ENCODE measurements at regions not wholly inside any gene's neighbourhood (a gene's known extent, or its start where the extent isn't known, plus 50 kb on each side); places are given as distances from the start of the nearest gene placed in this dataset.
"Not testable (repeated sequence)": the region's sequence is repeated elsewhere in the genome, so short reads cannot be mapped to it uniquely, and the experiment has no call there.

DNA sequence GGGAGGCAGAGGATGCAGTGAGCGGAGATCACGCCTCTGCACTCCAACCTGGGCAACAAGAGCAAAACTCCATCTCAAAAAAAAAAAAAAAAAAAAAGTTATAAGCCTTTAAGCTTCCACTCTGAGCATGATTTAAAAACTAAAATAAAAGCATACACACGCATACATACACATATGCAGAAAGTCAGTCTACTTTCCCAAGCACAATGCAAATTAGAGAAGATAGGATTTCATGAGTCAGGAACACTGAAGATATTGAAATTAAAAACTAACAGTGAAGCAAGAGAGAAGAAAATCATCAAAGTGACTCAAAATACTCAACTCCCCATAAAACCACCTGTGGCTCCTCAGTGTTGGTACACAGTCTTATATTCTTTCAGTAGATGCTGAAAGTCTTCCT lies 1009.5 kb upstream of the WWC1 start:
- no peak for DNase-seq (ENCODE audit: low spot score)

DNA sequence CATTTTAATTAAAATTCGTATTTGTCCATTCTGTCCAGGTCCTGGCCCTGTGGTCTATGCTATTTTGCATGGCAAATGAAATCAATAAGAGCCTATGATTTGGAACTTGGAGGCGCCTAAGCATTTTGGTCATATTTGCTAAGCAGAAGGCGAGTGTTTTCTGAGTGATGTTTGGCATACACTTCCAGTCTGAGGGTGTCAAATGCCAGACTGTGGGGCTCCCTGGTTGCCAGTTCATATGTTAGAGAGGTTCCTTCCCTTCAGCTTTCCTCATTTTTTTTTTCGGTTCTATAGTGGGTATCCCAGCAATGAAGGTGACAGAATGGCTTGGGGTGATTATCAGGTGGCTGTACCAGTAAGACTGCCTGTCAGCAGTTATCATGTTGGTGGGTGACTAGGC lies 1007.8 kb upstream of the WWC1 start:
- no peak for DNase-seq (ENCODE audit: low spot score)

DNA sequence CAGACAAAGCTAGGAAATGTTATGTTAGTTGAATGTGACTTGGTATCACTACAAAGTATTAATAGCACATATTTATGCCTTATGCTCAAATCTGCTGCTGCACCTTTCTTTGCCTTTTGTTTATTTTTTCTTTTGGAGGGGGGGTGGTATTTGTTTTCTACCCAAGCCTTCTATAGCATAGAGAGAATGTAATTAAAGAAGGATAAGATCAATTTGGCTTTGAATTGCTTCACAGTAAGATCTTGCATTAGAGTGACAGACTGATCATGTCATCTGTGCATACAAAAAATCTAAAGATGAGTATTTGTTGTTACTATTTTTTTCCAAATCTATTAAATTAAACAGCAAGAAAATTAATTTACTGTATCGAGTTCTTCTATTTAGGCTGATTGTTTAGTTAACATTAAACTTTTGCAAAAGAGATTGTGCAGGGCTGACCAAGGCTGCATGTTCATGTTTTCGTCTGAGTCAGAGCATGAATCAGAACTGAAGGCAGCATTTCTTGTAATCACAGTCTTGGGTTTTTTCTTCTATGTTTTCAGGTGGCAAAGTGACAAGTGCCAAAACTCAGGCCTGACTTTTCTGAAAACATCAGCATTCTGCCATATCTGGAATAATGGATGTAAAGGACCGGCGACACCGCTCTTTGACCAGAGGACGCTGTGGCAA lies 1007.1 kb upstream of the WWC1 start:
- DNase-seq (ENCODE audit: low spot score), result no peak

DNA sequence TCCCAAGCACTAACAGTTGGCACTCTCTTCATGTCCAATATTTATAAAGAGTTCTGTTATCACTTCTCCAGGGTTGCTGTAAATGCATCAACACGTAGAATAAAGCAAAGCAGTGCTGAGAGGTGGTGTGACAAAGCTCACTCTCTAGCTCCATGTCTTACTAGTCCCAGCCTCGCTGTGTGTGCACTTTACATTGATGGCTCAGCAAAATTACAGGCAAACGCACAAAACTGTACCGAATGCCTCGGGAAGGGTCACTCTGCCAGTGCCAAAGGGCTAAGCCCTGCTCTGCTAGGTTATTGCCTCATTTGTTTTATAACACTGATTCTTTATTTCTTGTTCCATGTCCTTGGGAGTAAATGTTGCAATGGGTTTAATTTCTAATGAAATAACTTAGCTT lies 1005.9 kb upstream of the WWC1 start:
- no peak for DNase-seq (ENCODE audit: low spot score)

DNA sequence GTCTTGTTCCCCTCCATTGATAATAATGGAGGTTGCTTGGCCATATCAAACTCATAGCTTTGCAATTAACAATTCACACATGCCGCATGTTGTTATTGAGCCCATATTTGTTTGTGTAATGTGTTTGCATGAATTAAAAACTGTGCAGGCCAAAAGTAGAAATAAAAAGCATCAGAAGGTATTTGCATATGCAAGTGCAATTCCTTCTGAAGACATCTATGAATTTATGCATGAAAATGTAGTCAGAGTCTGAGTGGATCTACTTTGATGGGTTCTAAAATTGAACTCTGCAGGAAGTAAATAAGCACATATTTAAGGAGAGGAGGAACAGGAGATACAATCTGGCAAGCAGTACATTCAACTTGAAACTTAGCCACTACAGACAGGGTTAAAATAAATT lies 1004.6 kb upstream of the WWC1 start:
- no peak for DNase-seq (ENCODE audit: low spot score)

DNA sequence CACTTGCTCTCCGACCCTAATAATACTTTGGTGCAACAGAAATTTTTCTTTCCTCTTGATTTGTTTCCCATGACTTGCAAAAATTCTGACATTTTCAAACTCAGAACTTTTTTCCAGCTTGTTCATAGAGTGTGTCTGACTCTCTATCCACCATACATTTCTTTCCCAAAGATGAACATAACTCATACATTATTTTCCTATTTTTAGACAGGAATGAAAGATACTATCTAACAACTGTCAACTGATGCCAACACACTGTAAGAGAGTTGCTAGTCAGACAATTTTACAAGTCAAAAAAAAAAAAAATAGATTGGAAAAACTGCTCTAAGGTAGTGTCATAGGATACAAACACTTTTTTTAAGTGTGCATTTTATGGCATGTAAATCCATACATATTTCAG lies 1001.0 kb upstream of the WWC1 start:
- no peak for DNase-seq (ENCODE audit: low spot score)

DNA sequence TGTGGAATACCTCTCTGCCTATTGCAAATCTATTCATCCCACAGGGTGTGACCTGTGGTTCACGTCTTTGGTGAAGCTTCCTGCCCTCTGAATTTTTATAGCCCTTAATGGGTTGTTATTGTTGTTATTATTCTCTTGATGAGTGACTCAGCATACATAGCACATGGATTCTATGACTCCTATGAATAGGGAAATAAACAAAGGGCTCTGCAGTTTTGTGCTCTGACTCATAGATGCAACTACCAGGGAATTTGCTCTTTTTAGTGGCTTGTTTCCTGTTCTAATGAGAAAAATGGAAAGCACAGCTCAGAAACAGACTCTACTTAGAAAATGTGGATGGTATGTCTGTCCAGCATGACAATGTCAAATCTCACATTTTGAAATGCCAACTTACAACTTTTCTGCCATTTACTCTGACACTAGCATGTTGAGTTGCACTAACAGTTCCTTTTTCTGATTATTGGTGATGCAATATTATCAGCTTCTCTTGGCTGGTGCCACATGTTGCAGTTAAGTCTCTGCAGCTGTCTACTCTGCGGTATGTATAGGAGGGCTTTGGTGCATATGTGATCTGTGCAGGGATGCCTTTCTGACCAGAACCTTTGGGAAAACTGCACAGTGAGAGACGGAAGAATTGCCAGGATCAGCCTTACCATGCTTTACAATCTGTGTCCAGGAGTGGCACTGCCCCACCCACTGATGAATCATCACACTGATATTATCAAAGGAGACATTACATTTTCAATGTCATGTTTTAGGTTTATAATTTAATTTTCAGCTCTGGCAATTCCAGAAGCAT lies 996.4 kb upstream of the WWC1 start:
- DNase-seq (ENCODE audit: low spot score), result peak; percentile 95

DNA sequence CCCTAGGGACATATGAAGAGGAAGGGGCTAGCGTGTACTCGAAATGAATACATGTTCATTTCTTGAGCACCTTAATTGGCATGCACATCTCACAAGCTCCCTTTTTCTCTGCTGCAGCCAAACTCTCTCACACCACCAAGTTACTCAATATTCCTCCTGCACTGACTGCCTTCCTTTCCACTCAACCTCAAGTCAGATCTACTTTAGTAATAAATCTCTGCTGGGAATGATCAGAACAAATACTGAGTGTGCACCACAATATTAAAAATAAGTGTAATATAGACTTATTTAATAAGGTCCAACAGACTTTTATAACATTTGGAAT lies 995.8 kb upstream of the WWC1 start:
- DNase-seq (ENCODE audit: low spot score), result no peak

DNA sequence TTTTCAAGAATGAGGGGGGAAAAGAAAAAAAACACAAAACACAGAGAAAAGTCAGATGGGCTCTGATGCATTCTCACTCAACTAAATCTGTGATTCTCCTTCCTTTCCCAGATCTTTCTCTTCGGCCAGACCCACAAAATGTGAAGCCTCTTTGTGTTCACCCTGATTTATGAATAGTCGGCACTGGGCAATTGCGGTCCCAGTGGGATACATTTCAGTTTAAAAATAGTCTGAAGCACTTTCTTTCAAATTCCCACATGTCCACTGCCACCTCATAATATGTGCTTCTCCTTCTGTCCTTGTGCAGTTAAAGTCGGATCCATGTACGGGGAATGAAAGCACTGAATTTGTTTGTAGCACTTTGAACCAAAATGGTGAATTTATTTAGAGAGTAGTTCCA lies 995.4 kb upstream of the WWC1 start:
- DNase-seq (ENCODE audit: low spot score), result no peak

DNA sequence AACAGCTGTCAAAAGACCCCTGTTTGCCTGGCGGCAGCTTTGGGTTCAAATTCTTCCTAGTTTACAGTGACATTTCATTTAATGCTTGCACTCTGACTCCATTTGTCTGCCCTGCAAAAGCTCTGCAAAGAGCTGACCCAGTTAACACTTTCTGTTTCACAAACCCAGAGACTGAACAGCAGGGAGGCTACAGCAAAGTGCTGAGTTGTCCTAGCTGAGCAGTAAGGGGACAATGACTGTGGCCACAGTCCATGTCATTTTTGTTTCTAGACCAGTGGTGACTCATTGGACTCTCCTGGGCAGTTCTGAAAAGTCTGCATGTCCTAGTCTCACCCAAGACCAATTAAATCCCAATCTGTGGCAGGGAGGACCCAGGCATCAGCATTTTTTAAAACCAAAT lies 994.8 kb upstream of the WWC1 start:
- peak; percentile 72 for DNase-seq (ENCODE audit: low spot score)

DNA sequence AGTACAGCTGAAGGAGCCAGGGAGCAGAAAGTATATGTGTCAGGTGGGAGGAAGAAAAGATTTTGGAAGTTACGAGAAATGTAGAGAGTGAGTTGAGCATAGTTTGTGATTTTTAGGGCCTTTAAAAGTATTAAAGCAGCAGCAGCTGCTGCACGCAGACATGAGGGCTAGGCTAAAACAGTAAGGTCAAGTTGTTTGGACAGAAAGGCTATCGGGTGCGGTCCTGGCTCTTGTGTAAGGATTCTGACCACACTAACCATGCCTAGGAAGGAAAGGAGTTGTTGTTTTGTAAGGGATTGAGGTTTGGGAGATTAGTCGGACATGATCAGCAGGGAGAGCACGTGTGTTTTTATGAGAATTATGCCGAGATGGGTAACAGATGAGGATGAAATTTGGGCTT lies 991.6 kb upstream of the WWC1 start:
- DNase-seq (ENCODE audit: low spot score), result not testable (repeated sequence)

DNA sequence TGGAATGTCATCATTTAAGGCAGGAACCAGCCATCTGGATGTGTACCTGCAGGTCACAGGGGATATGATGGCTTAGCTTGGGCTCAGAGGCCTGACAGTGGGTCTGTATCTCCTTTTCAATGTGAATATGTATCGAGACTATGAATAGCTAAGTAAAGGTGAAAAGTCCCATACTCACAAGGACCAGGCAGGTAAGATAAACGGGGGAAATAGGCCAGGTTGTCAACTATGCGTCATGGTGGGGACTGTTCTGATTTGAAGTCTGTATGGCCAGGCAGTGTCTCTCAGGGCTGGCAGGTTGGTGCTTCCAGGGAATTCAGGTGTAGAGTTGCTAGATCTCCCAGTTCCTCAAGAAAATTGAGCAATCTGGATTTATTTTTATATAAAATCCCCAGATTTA lies 987.9 kb upstream of the WWC1 start:
- DNase-seq (ENCODE audit: low spot score), result no peak

DNA sequence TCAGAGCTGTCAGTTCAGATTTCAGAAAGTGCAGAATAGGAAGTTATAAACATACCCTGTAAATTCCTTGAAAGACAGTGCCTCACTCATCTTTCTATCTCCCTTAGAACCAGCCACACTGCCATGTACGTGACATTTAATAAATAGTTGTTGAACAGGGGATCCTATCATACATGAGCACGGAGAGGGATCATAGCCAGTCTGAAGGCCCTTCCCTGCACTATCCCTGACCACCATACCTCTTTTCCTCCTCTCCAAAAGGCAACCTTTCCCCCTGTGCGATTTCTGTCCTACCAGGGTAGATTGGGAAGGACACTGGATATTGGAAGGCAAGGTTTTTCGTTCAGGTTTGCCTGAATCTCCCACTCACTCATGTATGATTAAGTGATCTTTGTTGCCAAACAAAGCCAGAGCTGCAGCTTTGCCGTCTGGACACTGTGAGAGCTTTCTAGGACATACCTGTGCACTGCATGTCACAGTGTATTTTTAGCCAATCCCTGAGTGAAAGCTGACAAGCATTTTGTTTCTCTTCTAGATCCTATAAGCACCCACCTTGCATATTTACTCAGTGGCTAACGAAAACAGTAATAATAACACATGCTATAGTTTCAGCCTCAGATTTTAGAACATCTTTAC lies 986.5 kb upstream of the WWC1 start:
- no peak for DNase-seq (ENCODE audit: low spot score)

DNA sequence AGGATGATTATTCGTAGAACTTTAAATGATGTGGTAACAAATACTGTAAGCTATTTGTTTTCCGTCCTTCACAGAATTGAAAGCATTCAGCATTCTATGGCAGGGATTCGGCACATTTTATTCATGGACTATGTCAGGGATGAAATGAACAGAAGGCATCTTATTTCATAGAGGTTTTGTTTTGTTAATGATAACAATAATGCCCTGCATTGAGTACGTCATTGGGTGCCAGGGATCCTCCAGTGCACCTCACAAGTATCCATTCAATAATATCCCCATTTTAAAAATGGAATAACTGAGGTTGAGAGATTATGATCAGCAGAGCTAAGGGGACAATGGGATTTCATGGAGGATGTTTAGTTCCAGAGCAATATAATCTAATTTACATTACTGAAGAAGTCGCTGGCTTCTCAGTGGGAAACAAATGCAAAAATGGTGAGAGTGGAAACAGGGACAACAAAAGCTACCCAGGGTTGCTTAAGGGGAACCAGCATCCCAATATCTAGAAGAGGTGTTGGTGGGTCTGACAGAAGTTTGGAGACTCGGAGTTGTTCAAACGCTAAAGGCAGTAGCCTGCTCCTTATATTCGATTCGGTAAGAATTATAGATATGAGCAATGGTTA lies 985.7 kb upstream of the WWC1 start:
- DNase-seq (ENCODE audit: low spot score), result no peak

DNA sequence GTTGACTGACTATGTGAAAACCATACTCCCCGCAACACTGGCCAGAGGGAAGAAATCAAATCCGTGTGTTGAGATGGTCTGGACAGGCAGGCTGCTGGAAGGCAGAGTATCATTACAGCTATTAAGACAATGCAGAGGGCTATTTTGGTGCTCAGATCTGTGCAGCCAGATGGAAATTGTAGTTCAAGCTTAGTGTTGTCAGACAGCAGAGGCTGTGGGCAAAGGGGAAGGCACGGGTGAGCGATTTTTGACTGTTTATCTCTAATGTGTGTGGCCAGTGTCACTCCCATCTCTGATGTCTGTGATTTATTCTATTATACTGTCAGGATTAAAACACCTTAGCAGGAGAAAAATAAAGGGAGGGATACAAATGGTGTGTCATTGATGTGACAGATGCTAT lies 984.4 kb upstream of the WWC1 start:
- no peak for DNase-seq (ENCODE audit: low spot score)

DNA sequence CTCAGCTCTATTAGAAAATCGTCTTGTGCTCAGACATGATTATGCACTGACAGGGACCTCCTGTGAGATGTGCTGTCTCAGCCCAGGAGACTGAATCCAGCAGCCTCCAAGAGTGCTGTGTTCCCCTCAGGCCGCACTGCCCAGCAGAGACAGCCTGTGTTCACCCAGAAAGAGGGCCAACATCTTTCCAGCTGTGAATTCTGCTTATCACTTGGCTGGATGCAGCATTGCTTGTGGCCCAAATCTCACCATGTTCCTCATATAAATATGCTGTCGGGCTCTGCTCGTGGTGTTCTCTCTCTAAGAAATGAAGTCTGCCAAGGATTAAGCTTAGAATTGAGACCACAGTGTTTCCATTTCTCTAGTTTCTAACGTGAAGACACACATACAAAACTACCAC lies 983.0 kb upstream of the WWC1 start:
- DNase-seq (ENCODE audit: low spot score), result no peak

DNA sequence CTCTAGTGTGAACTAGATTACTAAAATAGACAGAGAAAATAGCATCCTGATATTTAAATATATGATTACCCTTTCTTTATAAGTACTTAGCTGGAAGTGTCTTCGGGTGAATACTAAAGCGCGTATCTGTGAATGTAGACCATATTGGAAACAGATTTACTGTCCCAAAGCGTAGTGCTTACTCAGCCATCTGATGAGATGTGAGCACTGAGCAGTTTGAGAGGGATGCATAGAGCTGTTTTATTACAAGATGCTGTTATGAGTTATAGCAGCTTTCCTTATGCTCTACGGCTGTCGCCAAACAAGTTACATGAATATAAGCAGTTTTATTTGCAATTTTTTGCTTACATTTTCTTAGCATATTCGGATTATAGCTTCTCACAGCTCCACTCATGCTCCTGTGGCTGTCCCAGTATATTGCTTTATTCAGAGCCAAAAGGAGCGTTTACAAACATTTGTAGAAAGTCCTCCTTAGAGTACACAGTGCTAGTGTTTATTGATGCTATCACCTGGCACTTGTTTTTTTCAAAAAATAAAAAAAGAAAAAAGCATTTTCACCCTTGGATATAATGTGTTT lies 981.4 kb upstream of the WWC1 start:
- no peak for DNase-seq (ENCODE audit: low spot score)

DNA sequence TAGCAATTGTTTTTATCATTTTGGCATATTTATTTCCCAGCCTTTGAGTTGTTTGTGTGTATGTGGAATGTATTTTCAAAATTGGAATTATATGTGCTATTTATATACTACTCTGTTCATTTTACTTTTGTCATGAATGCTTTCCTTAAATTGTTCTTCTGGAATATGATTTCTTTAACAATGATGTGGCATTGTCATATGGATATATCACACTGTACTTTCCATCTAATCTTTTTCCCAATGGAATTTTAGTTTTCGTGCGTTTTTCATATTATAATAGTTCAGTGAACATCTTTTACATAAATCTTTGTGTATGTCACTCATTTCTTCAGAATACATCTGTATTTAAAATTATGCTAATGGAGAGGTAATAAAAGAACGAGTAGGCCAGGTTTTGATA lies 980.1 kb upstream of the WWC1 start:
- DNase-seq (ENCODE audit: low spot score), result no peak

DNA sequence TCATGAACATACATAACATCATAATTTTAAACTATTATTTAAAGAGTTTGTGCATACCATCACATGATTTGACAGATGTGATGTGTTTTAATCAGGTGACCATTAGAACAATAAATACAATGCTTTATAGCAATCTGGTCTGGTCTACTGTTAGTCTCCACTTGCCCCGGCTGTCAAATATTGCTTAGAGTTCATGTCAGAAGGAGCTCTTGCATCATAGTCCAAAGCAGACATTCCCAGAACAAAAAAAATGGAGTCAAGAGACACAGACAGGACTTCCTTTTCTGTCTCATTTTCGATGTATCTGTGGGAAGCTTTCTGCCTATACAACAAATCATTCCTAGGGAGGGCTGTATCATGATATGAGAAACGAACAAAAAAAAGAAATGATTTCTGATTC lies 979.2 kb upstream of the WWC1 start:
- no peak for DNase-seq (ENCODE audit: low spot score)

DNA sequence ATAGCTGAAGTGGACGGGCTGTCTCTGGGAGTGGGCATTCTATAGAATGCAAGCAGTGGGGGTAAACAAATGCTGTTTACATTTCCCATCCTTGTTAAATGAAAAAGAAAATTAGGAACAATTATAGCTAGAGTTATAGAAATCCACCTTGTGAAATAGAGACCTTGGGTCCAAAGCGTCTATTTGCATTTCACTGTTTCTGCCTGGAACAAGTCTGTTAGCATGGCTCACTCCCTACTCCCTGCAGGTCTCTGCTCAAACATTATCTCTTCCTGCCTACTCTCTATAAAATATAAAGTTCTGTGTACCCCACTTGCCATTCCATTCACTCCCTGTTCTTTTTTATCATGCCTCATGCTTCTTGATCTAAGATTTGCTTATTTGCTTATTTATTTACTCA lies 975.7 kb upstream of the WWC1 start:
- no peak for DNase-seq (ENCODE audit: low spot score)

DNA sequence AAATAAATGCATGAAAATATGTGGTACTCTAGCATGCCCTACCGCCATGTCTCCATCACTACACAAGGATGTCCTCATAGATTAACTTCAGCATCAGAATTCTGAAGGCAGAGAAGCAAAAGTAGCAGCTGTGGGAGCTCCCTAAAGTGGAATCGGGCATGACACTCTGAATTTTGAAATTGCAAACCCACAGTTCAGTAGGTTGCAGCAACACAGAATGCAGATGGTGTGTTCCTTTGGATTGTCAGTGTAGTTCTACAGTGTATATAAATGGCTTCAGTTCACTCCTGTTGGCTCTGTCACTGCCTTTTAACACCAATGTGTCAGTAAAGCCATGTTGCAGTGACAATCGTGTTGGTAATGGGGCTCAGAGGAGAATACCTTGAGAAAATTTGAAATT lies 973.6 kb upstream of the WWC1 start:
- DNase-seq (ENCODE audit: low spot score), result no peak

DNA sequence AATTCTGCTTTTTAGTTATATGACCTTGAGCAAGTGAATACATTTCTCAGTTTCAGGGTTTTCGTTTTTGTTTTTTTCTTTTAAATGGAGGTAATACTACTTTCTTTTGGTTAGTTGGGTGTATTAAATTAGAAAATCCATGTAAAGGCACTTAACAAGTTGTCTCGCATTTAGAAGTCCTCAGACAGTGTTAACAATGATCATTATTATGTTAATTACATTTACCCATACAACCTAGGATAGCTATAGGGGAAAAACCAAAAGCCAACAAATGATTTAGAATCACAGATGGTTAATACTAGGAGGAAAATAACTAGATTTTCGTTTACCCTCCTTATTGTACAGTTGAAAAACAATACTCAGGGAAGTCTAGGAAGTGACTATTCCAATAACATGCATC lies 972.2 kb upstream of the WWC1 start:
- no peak for DNase-seq (ENCODE audit: low spot score)

DNA sequence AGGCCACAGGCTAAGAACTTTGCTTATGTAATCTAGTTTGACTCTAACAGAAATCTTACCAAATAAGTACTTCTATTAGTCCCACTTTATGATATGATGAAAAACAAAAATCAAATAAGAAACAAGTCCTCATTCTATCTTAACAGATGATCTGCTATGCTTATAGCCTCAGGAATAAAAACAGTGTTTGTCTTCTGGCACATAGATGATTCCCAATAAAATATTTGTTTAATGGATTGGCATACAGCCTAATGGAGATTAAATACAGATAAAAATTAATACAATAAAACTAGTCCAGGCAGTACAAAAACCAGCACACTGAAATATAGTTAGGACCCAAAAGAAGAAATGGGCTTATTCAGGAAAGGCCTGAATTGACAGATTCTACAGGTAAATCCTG lies 971.4 kb upstream of the WWC1 start:
- DNase-seq (ENCODE audit: low spot score), result no peak
